Right cardiac atrium (tissue), 5 donors: ENCODE measurements at regions not wholly inside any gene's neighbourhood (a gene's known extent, or its start where the extent isn't known, plus 50 kb on each side); places are given as distances from the start of the nearest gene placed in this dataset.

Experiments
- ATAC-seq, 2 donors: fragments of 200-7000 bp; cut with Tn5 transposase; one replicate each; pipeline versions ENCODE4 v1.8.0 to v1.9.1; 2020; ENCODE audit warnings: moderate library complexity in 2 of 2, mild to moderate bottlenecking in 1 of 2
- DNase-seq, 3 donors: peaks; one replicate each; pipeline ENCODE4 v3.0.0-alpha.2; 2020
- H3K27ac ChIP-seq: one replicate; pipeline ENCODE4 v1.5.1; 2013; ENCODE audit warnings: mild to moderate bottlenecking, low read length, control low read depth, moderate library complexity
- H3K27me3 ChIP-seq: one replicate; pipeline ENCODE4 v1.6.1; 2013; ENCODE audit not compliant: control insufficient read depth, insufficient read depth
- H3K4me1 ChIP-seq: one replicate; pipeline ENCODE4 v1.6.1; 2013; ENCODE audit warnings: low read length; ENCODE audit not compliant: control insufficient read depth, insufficient read depth
- H3K4me3 ChIP-seq: one replicate; pipeline ENCODE4 v1.5.1; 2013; ENCODE audit warnings: low read length, control low read depth
- H3K9me3 ChIP-seq: one replicate; pipeline ENCODE4 v1.6.1; 2013; ENCODE audit warnings: low read length; ENCODE audit not compliant: control insufficient read depth
- WGBS: extraction: QIAGEN DNeasy Blood & Tissue Kit; methylation state at CpG from one replicate; pipeline ENCODE4 v1.1.7; 2013; 5-methylcytosine and 5-hydroxymethylcytosine counted together
- intact Hi-C, 4 donors: fragments of 100-400 bp; cut with DNase I; formaldehyde crosslinking; loops; one replicate each; pipeline versions ENCODE4 v1.11.0 to v1.14.0; 2022 to 2023
- donor health status: healthy with polysubstance abuse.
- donor health status: DM: no; HTN: yes; CAD: no.
- donor health status: DM: no; HTN: no; CAD: no.
- donor health status: DM: no; HTN: yes; CAD: no; lungs with severe emphysema.
- donor health status: DM: yes; HTN: yes; CAD: no.

GRCh38 chr3:482479-482878 is 285.9 kb downstream of the CHL1 start:
- 70% methylated on average over 31 of the region's 32 CpGs for WGBS
- DNase-seq, result peak in 2 of 3 donors; percentile 11 to 38
- Histone ChIP-seq H3K9me3 (no peaks in the 10 kb centered on the region), H3K27ac (no peak overlapping the region), H3K27me3 (no peaks in the 10 kb centered on the region), H3K4me1 (no peaks in the 10 kb centered on the region), H3K4me3 (no peak overlapping the region)
- ATAC-seq, result no peak
- intact Hi-C loops, result no loop called here

- H3K4me1 ChIP-seq, result no peaks in the 10 kb centered on the region
- WGBS, result 36% methylated on average over 2 of the region's 2 CpGs
- no peaks in the 10 kb centered on the region for H3K27me3 ChIP-seq
- no peaks in the 10 kb centered on the region for H3K9me3 ChIP-seq
- DNase-seq, result no peak
- H3K4me3 ChIP-seq, result no peak overlapping the region
- intact Hi-C loops, result no loop called here
- ATAC-seq, result no peak
- no peak overlapping the region for H3K27ac ChIP-seq
These were observed 287.8 kb downstream of the CHL1 start for GRCh38 chr3:484341-484740.

- Histone ChIP-seq H3K4me3 (no peak overlapping the region), H3K27me3 (no peaks in the 10 kb centered on the region), H3K4me1 (no peaks in the 10 kb centered on the region), H3K27ac (no peak overlapping the region), H3K9me3 (no peaks in the 10 kb centered on the region)
- 76% methylated on average over 2 of the region's 2 CpGs for WGBS
- DNase-seq, result no peak
- intact Hi-C loops, result no loop called here
- no peak for ATAC-seq
These were observed 291.1 kb downstream of the CHL1 start for GRCh38 chr3:487614-488013.

GRCh38 chr3:492586-493316 is 296.2 kb downstream of the CHL1 start:
- Histone ChIP-seq H3K4me3 (no peak overlapping the region), H3K27ac (no peak overlapping the region), H3K9me3 (no peaks in the 10 kb centered on the region), H3K27me3 (no peaks in the 10 kb centered on the region), H3K4me1 (no peaks in the 10 kb centered on the region)
- WGBS, result 41% methylated on average over 3 of the region's 3 CpGs
- ATAC-seq, result no peak
- intact Hi-C loops, result no loop called here
- no peak for DNase-seq

- WGBS, result 78% methylated on average over 4 of the region's 4 CpGs
- Histone ChIP-seq H3K4me3 (no peak overlapping the region), H3K4me1 (no peaks in the 10 kb centered on the region), H3K27me3 (no peaks in the 10 kb centered on the region), H3K27ac (no peak overlapping the region), H3K9me3 (no peaks in the 10 kb centered on the region)
- no peak for DNase-seq
- ATAC-seq, result no peak
- intact Hi-C loops, result no loop called here
These were observed 297.6 kb downstream of the CHL1 start for GRCh38 chr3:494190-494589.

- DNase-seq (no peak), ATAC-seq (no peak)
- no peaks in the 10 kb centered on the region for H3K4me1 ChIP-seq
- no peak overlapping the region for H3K27ac ChIP-seq
- no peak overlapping the region for H3K4me3 ChIP-seq
- no peaks in the 10 kb centered on the region for H3K9me3 ChIP-seq
- no peaks in the 10 kb centered on the region for H3K27me3 ChIP-seq
- intact Hi-C loops, result no loop called here
These were observed 301.9 kb downstream of the CHL1 start for GRCh38 chr3:498487-498886.

GRCh38 chr3:499001-499761 is 302.6 kb downstream of the CHL1 start:
- Histone ChIP-seq H3K9me3 (no peaks in the 10 kb centered on the region), H3K4me1 (no peaks in the 10 kb centered on the region), H3K4me3 (no peak overlapping the region), H3K27me3 (no peaks in the 10 kb centered on the region), H3K27ac (no peak overlapping the region)
- intact Hi-C loops, result no loop called here
- DNase-seq (no peak), ATAC-seq (no peak)
- WGBS, result 80% methylated on average over 11 of the region's 11 CpGs

- Histone ChIP-seq H3K4me3 (no peak overlapping the region), H3K9me3 (no peaks in the 10 kb centered on the region), H3K27me3 (no peaks in the 10 kb centered on the region), H3K4me1 (no peaks in the 10 kb centered on the region), H3K27ac (no peak overlapping the region)
- DNase-seq, result no peak
- ATAC-seq, result no peak
- intact Hi-C loops, result no loop called here
- WGBS, result 66% methylated on average over 2 of the region's 2 CpGs
These were observed 305.9 kb downstream of the CHL1 start for GRCh38 chr3:502486-502885.

- Histone ChIP-seq H3K4me1 (no peaks in the 10 kb centered on the region), H3K9me3 (no peaks in the 10 kb centered on the region), H3K27me3 (no peaks in the 10 kb centered on the region), H3K4me3 (no peak overlapping the region), H3K27ac (no peak overlapping the region)
- ATAC-seq, result no peak
- DNase-seq, result no peak
- WGBS, result 31% methylated on average over 2 of the region's 2 CpGs
- intact Hi-C loops, result no loop called here
These were observed 316.7 kb downstream of the CHL1 start for GRCh38 chr3:513301-513700.

- no peaks in the 10 kb centered on the region for H3K9me3 ChIP-seq
- ATAC-seq (no peak), DNase-seq (no peak)
- H3K4me3 ChIP-seq, result no peak overlapping the region
- no peak overlapping the region for H3K27ac ChIP-seq
- WGBS, result 78% methylated on average over 2 of the region's 2 CpGs
- no peaks in the 10 kb centered on the region for H3K4me1 ChIP-seq
- H3K27me3 ChIP-seq, result no peaks in the 10 kb centered on the region
- intact Hi-C loops, result no loop called here
These were observed 317.6 kb downstream of the CHL1 start for GRCh38 chr3:514192-514591.

GRCh38 chr3:519026-519425 is 322.5 kb downstream of the CHL1 start:
- intact Hi-C loops, result no loop called here
- H3K4me3 ChIP-seq, result no peak overlapping the region
- no peaks in the 10 kb centered on the region for H3K9me3 ChIP-seq
- DNase-seq, result no peak
- ATAC-seq, result no peak
- H3K4me1 ChIP-seq, result no peaks in the 10 kb centered on the region
- WGBS, result 95% methylated on average over 3 of the region's 3 CpGs
- no peaks in the 10 kb centered on the region for H3K27me3 ChIP-seq
- H3K27ac ChIP-seq, result no peak overlapping the region
